ENCODE measurements at regions not wholly inside any gene's neighbourhood (a gene's known extent, or its start where the extent isn't known, plus 50 kb on each side); places are given as distances from the start of the nearest gene placed in this dataset.

- ChIA-PET POLR2A (no interaction called here), CTCF (interaction anchor here (0.7 kb wide), 1 partner anchor 10 kb away, joined by 3 read pairs; no protein-coding TSS in a partner anchor)
- Mint-ChIP-seq H3K9me3 (peaks cover 16% of the 10 kb centered on the region), H3K27ac (no peak overlapping the region), H3K4me3 (no peak overlapping the region), H3K27me3 (peaks cover 44% of the 10 kb centered on the region), H3K4me1 (ENCODE audit: low read depth) (peaks cover 24% of the 10 kb centered on the region), H3K36me3 (ENCODE audit: low read depth) (peaks cover 3% of the 10 kb centered on the region)
- ATAC-seq = no peak
- no peak for TF ChIP-seq CTCF (IDR thresholded peaks at IDR 0.05)
- no peak for DNase-seq
- intact Hi-C loops (cut with micrococcal nuclease) = no loop called here
Observed at GRCh38 chr10:14407567-14407966, 76.8 kb upstream of the FRMD4A start.

- H3K4me1 Mint-ChIP-seq (ENCODE audit: low read depth) = peaks cover 19% of the 10 kb centered on the region
- TF ChIP-seq CTCF (IDR thresholded peaks at IDR 0.05) = no peak
- DNase-seq (no peak), ATAC-seq (no peak)
- peaks cover 1% of the 10 kb centered on the region for H3K36me3 Mint-ChIP-seq (ENCODE audit: low read depth)
- H3K4me3 Mint-ChIP-seq = no peak overlapping the region
- H3K27ac Mint-ChIP-seq = no peak overlapping the region
- ChIA-PET CTCF (no interaction called here), POLR2A (no interaction called here)
- intact Hi-C loops (cut with micrococcal nuclease) = no loop called here
- H3K27me3 Mint-ChIP-seq = peaks cover 55% of the 10 kb centered on the region
- peaks cover 13% of the 10 kb centered on the region for H3K9me3 Mint-ChIP-seq
Observed at GRCh38 chr10:14405076-14406065, 74.6 kb upstream of the FRMD4A start.

GRCh38 chr10:14403881-14404623 is 73.3 kb upstream of the FRMD4A start:
- Mint-ChIP-seq H3K36me3 (ENCODE audit: low read depth) (no peaks in the 10 kb centered on the region), H3K4me3 (no peak overlapping the region), H3K9me3 (peaks cover 6% of the 10 kb centered on the region), H3K4me1 (ENCODE audit: low read depth) (peaks cover 6% of the 10 kb centered on the region), H3K27me3 (peaks cover 59% of the 10 kb centered on the region), H3K27ac (no peak overlapping the region)
- no peak for ATAC-seq
- ChIA-PET POLR2A (no interaction called here), CTCF (no interaction called here)
- no peak for TF ChIP-seq CTCF (IDR thresholded peaks at IDR 0.05)
- intact Hi-C loops (cut with micrococcal nuclease) = no loop called here
- DNase-seq = no peak

- Mint-ChIP-seq H3K36me3 (ENCODE audit: low read depth) (no peaks in the 10 kb centered on the region), H3K4me1 (ENCODE audit: low read depth) (peaks cover 2% of the 10 kb centered on the region), H3K9me3 (peaks cover 3% of the 10 kb centered on the region), H3K4me3 (no peak overlapping the region), H3K27me3 (peaks cover 62% of the 10 kb centered on the region), H3K27ac (no peak overlapping the region)
- CTCF ChIA-PET = no interaction called here
- intact Hi-C loops (cut with micrococcal nuclease) = no loop called here
- ATAC-seq (no peak), DNase-seq (no peak)
- TF ChIP-seq CTCF (IDR thresholded peaks at IDR 0.05) = no peak
- POLR2A ChIA-PET = no interaction called here
Observed at GRCh38 chr10:14403359-14403758, 72.6 kb upstream of the FRMD4A start.

- ATAC-seq (no peak), DNase-seq (no peak)
- Mint-ChIP-seq H3K27ac (no peak overlapping the region), H3K4me3 (no peak overlapping the region), H3K4me1 (ENCODE audit: low read depth) (no peaks in the 10 kb centered on the region), H3K9me3 (peaks cover 3% of the 10 kb centered on the region), H3K27me3 (peaks cover 47% of the 10 kb centered on the region), H3K36me3 (ENCODE audit: low read depth) (no peaks in the 10 kb centered on the region)
- intact Hi-C loops (cut with micrococcal nuclease) = no loop called here
- CTCF ChIA-PET = interaction anchor here (1.0 to 2.5 kb wide), 2 partner anchors 14 to 203 kb away, joined by 3 to 7 read pairs; no protein-coding TSS in a partner anchor
- POLR2A ChIA-PET = interaction anchor here (1.5 kb wide), 1 partner anchor 9 kb away, joined by 3 read pairs; no protein-coding TSS in a partner anchor
- no peak for TF ChIP-seq CTCF (IDR thresholded peaks at IDR 0.05)
Observed at GRCh38 chr10:14399641-14400040, 68.9 kb upstream of the FRMD4A start.

Data from activated CD8-positive, alpha-beta T cell treated with anti-CD3 and anti-CD28 coated beads for 36 hours (primary cell).